ENCODE measurements at regions not wholly inside any gene's neighbourhood (a gene's known extent, or its start where the extent isn't known, plus 50 kb on each side); places are given as distances from the start of the nearest gene placed in this dataset.

DNA sequence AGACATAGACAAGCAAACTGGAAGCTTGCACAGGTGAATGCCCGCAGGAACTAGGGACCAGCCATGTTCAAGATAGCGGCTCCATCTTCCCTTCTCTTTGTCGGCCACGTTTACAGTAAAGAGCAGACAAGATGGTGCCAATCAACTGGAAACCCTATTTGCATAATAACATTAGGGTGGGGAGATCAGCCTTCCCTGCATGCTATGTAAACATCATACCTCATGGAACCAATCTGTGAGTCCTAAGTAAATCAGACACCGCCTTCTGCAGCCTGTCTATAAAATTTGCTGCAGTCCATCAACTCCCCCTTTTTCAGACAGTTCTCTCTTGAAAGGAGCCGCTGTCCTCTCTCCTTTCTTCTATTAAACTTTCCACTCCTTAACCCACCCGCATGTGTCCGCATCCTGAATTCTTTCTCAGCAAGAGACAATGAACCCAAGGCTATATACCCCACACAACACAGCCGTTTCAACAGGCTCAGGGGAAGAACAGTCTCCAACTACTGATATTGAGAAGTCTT lies 384.4 kb downstream of the EIPR1 start:
- DNase-seq (ENCODE audit: low read depth): no peak

DNA sequence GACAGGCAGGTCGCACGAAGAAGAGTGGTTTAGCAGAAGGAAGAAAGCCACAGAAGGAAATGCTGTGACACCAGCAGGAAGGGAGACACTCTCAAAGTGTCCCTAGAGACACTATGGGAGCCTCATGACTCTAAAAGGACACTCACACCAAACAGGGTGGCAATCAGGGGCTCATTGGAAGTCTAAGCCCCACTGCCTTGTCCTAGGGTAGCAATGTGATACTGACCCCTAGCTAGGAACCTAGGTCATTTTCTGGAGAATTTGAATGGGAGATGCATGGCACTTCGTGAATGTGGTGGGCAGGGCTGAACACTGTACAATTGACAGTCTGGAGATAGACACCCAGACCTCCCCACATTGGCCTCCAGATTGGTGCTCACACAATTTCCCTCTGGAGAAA lies 385.0 kb downstream of the EIPR1 start:
- DNase-seq (ENCODE audit: low read depth): no peak

DNA sequence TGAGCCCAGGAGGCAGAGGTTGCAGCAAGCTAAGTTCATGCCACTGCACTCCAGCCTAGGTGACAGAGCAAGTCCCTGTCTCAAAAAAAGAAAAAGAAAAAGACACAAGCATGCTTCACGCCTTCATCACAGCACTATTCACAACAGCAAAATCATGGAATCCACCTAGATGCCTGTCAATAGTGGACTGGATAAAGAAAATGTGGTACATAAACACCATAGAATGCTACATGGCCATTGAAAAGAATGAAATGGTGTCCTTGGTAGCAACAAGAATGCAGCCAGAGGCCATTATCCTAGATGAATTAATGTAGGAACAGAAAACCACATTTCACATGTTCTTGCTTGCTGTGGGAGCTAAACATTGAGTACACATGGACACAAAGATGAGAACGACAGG lies 392.6 kb downstream of the EIPR1 start:
- no peak for DNase-seq (ENCODE audit: low read depth)

DNA sequence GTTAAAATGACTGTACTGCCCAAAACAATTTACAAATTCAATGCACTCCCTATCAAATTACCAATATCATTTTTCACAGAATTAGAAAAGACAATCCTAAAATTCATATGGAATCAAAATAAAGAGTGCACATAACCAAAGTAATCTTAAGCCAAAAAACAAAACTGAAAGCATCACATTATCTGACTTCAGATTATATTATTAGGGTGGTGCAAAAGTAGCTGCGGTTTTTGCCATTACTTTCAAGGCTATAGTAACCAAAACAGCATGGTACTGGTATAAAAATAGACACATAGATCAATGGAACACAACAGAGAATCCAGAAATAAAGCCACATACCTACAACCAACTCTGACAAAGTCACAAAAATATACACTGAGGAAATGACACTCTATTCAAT lies 396.6 kb downstream of the EIPR1 start:
- DNase-seq (ENCODE audit: low read depth): no peak

DNA sequence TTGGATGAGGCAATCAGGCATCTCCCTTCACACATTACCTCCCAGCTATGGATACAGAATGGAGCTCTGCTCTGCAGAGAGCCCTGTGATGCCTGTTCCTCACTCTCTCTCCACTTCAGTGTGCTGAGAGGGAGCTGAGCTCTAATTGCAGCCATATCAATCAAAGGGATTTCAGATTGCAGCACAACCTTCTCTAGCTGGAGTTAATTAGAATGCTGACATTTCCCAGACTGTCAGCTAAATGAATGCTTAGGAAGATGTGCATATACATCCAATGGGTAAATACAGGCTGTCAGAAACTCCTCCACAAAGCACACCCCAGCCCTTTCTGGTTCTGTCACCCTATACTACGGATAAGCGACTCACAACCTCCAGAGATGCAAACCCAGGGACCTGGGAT lies 402.6 kb downstream of the EIPR1 start:
- DNase-seq (ENCODE audit: low read depth): no peak

DNA sequence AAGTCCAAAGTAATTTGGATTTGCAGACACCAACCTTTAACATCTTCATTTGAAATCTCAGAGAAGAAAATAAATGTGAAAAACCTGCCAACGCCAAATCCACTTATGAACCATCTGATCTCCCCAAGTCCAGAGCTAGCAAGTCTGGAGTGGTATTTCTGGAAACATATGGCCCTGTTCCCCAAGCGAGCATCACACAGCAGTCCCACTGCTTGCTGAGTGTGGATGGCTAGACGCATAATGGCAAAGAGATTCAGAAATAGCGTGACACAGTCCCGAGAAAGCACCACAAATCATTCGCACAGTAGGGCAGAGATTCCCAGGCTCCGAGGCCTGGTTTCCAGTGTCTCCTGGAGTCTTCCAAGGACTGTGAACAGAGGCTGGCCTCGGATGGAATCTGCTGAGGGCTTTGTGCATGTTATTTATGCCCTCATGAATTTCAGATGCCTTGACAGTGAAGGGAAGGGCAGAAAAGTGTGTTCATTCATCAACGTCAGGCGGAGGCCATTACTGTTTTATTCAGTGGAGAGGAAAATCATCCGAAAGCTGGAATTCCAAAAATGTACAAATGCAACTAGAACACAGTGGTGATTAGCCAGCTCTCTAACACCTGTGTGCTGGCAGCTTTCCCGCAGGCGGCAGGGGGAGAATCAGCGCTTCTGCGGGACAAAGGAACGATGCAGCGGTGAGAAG lies 417.0 kb downstream of the EIPR1 start:
- DNase-seq (ENCODE audit: low read depth): no peak

DNA sequence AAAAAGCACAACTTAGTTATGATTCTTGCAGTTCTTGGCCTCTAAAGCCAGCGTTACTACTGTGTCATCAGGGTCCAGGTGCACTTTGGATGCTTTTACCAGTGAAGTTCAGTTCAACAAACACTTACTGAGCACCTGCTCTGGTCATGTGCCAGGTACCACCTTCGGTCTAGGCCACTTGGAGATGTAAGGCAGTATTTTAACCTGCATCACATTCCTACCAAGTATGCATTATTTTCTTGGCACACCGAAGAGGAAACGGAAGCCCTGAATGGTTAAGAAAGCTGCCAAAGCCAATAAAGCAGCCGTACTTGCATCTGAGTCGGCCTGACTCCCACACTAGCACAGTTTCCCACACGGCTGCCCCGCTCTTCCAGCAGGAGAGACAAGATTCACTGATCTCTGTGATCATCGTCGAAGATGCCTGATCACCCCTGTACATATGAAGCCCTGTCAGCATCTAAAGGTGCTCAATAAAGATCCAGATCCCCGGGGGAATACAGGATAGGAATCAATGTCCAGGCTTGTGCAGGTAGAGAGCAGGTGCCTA lies 427.1 kb downstream of the EIPR1 start:
- DNase-seq (ENCODE audit: low read depth): no peak

DNA sequence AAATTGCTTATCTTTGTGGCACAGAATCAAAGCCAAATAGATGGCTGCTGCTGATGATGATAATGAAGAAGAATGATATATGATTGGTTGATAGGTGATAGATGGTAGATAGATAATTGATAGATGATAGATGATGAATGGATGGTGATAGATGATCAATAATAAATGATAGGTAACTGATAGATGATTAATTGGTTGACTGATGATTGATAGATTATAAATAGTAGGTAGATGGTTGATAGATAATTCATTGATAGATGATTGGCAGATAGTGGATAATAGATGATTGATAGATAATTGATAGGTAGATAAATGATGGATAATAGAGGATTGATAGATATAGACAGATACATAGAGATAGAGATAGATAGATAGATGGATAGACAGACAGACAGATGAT lies 430.2 kb downstream of the EIPR1 start:
- no peak for DNase-seq (ENCODE audit: low read depth)

DNA sequence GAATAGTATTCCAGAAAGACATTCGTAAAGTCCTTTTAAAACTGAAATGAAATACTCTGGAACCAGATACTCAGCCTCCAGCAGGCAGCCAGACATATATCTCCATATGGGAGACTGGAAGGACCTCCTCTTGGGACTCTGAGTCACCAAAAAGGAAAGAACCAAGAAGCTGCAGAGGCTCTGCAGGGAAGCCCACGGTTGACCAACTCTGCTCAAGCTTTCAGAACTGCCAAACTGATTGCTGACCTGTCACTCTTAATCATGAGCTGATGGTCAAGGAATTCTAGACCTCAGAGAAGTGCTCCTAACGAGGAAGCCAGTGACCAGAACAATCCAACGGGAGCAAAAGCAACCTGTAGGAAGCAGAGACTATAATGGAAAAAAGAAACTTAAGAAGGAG lies 434.7 kb downstream of the EIPR1 start:
- DNase-seq (ENCODE audit: low read depth): no peak

DNA sequence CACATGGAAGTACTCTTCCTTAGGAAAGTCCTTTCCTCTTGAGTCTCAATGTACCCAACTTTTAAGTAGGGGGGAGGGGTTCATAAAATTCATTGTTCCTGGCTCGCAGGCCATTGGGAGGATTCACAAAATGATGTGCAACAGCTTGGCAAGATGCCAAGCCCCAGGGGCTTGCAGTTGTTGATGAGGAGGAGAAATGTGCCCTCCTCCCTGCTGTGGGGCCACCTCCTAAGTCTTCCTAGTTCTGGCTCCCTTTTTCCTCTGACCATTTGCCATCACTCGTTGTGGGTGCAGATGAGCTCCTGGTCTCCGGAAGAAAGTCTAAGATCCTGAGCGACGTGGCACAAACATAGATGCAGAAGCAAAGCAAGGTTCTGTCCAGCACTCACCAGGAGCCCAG lies 435.4 kb downstream of the EIPR1 start:
- DNase-seq (ENCODE audit: low read depth): no peak

DNA sequence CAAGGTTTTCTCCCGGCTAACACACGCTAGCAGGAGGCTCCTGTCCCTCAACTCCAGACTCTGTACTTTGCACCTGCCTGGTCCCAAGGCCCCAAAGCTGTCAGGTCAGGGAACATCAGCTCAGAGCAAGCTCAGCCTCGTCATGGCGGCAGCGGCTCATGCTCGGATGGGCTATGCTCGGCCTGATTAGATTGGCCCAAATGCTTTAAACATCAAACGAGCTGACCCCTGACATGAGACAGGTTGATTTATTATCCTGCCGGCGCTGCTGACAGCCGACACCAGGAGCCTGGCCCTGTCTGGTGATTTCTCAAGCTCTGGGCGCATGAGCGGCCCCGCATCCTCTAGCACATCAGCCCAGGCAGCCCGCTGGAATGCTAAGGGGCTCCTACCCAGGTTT lies 436.4 kb downstream of the EIPR1 start:
- no peak for DNase-seq (ENCODE audit: low read depth)

DNA sequence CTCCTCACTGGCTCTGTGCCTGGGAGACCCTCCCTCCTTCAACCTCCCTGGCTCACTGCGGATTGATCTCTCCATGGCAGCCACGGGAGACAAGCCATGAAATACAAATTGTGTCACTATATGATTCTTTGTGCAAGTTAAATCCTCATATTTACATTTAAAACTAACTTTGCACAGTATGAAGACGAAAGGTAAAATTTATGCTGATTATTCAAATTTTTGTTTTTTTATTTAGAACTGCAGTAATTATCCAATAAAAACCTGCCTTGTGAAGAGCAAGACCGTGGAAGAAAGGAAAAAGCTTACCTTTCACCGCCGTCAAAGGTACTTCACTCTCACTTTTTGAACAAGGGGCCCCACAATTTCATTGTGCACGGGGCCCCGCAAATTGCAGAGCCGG lies 436.9 kb downstream of the EIPR1 start:
- DNase-seq (ENCODE audit: low read depth): no peak

DNA sequence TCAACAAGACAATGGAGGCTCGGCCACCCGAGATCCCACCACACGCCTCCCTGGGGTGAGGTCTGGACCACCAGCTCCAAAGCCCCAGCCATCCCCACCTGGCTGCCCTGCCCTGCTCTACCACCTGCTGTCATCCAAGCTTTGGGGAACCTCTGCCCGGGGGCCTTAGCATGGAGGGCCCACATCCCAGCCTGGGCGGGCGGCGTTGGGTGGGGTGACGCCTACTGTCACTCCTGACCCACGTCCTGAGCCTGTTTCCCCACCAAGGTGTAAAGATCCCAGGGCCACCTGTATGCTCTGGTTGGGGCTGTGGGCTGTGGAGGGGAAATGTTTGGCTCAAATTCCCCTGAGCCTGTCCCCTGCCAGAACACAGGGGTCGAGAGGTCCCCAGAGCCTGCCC lies 437.6 kb downstream of the EIPR1 start:
- DNase-seq (ENCODE audit: low read depth): no peak

DNA sequence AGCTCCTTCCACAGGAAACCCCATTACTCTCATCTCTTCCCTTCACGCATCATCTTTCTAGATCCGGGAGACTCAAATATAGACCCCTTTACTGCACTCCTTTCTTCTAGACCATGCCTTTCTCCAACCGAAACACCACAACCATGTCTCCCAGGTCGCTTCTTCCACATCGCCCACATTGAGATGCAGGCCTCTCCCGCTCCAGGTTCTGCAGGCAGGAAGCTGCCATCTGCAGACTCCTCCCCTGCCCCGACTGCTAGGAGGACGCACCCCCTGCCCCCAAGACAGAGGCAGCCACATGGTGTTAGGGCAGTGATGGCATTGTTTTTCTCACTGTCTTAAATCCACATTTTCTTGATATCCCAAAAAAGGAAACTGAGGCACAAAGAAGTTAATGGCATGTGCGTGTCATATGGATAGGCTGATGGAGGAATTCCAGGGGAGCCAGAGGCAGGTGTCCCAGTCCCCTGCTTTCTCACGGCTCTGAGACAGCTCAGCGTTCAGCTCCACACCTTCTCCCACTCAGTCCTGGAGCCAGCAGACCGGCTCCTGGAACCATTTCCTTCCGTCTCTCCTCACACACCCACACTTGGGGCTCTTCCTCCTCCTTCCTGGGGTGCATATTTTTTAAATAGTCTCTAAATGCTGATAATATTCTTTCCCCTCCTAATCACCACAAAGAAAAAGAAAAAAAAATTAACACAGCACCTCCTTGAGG lies 438.4 kb downstream of the EIPR1 start:
- no peak for DNase-seq (ENCODE audit: low read depth)

DNA sequence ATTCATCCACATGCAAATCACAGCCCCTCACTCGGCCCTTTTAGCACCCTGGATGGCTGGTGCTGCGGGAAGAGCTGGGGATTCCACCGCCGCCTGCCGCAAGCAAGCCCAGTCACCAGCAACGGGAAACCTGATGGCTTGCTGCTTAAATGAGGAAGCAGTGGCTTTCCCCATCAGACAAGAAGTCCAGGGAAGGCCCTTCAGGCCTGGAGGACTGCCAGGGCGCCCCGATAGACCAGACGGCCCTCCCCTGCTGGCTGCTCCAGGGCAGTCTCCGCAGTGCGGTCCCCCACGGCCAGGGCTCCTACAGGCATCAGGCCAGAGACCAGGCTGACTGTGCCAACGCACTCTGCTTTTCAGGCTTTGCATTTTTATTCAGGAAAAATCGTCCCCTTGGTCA lies 439.1 kb downstream of the EIPR1 start:
- no peak for DNase-seq (ENCODE audit: low read depth)

DNA sequence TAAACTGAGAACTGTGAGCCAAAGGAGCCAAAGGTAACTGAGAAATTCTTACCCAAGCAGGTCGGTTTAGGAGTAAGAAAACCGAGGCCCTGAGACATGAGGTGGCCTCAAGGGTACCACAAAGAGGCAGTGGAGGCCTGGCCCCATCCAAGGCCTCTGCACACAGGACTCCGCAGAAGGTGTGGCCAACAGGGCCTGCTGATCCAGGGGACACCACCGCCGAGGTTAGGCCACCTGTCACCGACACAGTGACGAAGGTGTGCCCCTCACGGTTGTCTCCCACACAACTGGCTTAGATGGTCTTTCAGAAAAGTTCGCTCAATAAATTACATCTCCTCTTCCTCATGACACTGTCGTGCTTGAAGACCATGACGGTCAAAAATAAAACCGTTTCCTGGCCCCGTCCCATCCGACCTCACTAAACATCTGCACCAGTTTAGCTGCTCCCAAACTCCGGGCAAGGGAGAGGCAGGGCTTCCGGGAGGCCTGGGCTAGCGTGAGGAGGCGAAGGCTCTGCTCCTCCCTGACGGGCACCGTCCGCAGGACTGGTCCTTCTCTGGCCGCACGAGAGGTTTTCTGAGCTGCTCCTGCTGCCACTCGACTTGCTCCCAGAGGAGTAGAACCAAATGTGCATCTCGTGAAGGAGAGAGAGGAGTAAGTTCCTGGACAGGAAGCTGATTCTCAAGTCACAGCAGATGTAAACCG lies 442.0 kb downstream of the EIPR1 start:
- no peak for DNase-seq (ENCODE audit: low read depth)

DNA sequence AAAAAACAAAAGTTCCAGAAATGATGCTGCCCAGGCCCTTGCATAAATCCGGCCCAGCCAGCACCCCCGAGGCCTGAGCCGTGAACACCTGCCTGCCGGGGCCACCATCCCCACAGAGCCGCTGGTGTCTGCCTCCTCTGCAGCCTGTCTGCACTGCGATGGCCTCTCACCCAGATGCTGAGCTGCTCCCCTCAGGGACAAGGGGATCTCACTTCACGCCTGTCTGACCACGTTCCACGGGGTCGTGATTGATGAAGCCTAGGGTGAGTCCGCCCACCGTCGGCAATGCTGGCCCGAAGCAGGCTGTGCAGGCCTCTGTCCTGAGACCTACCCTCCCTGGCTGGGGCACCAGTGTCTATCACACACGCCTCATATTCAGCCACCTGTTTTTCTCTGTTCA lies 444.2 kb downstream of the EIPR1 start:
- DNase-seq (ENCODE audit: low read depth): no peak

DNA sequence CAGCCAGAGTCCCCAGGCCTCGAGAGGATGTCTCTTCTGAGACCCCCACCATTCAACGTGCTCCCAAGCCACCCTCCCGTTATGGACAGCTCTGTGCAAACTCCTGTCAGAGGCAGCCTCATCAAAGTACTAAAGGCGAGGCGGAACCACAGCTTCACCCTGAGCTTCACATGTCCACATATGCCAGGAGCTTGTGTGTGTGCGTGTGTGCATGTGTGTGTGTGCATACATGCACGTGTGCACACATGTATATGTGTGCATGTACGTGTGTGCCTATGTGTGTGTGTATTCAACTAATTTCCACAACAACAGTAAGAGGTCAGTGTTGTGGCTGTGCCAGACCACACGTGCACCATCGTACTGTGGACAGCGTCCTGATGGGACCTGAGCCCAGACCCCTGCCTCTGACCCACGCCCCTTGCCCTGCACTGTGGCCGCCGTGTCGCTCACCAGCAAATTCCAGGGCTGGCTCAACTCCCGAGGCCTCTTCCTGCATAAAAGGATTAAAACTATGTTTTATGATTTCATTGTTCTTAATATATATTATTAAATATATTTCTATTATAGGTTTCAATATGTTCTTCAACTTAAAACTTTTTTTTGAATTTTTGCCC lies 444.8 kb downstream of the EIPR1 start:
- DNase-seq (ENCODE audit: low read depth): no peak

DNA sequence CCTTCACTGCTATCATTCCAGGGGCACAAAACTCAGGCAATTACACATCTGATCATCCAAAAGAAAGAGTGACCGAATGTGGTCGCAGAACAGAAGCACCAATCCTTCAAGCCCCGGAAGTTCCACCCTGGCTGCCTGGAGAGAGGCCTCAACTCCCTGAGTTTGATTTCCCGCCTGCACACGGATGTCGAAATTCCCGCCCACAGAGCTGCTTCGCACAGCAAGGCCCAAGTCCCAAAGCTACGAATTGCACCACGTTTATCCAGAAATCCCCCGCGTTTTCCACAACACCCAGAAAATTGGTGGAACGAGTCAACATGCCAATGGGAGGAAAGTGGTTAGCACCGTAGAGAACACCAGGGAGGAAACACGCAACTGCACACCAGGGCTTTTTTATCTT lies 445.4 kb downstream of the EIPR1 start:
- no peak for DNase-seq (ENCODE audit: low read depth)

DNA sequence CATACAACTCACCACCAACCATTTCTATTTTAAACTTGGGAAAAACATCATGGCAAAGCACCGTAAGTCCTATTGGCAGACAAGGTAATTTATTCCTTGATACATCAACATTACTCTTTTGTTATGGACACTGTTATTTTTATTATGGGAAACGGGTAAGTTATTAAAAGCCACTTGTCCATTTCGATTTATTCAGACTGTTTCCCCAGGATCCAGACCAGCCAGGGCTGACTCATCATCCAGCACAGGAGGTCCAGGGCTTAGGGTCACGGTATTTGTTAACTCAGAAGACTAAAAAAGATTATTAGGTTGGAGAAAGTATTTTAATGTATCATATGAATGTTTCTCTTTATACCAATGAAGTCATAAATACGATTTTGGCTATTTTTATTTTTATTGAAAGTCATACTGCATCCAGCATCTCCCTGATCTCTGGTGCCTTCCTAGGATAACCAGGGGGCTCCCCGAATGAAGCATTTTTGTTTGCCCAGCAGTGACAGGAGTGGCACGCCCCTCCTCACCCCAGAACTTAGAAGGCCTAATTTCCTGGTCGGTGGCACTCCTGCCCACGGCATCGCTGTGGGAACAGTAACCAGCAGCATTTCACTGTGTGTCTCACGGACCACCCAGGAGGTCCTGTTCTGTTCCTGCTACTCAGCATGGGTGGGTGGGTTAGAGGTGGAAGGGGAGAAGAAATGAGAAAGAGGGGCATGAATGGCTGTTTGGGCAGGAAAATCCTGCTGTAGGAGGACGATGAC lies 446.1 kb downstream of the EIPR1 start:
- no peak for DNase-seq (ENCODE audit: low read depth)

DNA sequence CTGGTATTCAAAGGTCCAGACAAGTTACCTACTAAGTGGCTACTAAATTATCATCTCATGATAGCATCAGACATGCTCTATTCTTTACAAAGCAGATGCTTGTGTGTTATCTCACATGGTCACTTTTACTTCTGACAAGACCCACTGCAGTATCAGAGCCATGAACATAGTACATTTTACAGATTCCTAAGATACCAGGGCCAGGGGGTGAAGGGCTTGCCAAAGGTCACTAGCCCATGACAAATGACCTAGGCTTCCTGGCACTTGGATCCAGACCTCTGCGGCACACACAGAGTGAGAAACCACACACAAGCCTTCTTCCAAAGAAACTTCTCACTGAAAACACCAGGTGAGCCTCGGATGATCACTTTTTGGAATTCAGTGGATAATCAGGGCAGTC lies 446.8 kb downstream of the EIPR1 start:
- no peak for DNase-seq (ENCODE audit: low read depth)

DNA sequence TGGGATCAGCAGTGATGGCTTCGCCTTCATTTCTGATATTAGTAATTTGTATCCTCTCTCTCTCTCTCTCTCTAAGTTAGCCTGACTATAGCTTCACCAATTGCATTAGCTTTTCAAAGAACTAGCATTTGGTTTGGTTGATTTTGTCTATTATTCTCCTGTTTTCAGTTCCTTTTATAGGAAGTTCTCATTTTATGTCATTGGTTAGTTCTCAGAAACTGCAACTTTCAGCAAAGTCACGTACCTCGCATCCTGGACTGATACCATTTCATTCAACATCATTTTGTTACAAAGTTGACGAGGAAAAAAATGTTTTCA lies 450.8 kb downstream of the EIPR1 start:
- DNase-seq (ENCODE audit: low read depth): no peak
